Esophagus muscularis mucosa (tissue), 3 donors: ENCODE measurements at regions not wholly inside any gene's neighbourhood (a gene's known extent, or its start where the extent isn't known, plus 50 kb on each side); places are given as distances from the start of the nearest gene placed in this dataset.

Source experiments
- CTCF ChIP-seq, 3 experiments: fragments of 200-600 bp in 2 of 3; fragments of 450-650 bp in 1 of 3; sonication (generic) in 2 of 3; IDR thresholded peaks; one replicate each; pipeline ENCODE4 v1.5.1; 2017 to 2019; ENCODE audit warnings: antibody characterized with exemption in 3 of 3, mild to moderate bottlenecking in 2 of 3, moderate library complexity in 1 of 3
- POLR2A ChIP-seq: fragments of 450-650 bp; IDR thresholded peaks from one replicate; pipeline ENCODE4 v1.6.1; 2017; ENCODE audit warnings: antibody characterized with exemption, moderate library complexity, mild to moderate bottlenecking, low read depth
- POLR2AphosphoS5 ChIP-seq, 2 donors: sonication (generic); formaldehyde crosslinking; IDR thresholded peaks; one replicate each; pipeline ENCODE4 v1.6.1; 2017; ENCODE audit warnings: antibody characterized with exemption in 2 of 2

- TF ChIP-seq POLR2AphosphoS5 (IDR thresholded peaks at IDR 0.05), result no peak
- TF ChIP-seq CTCF (IDR thresholded peaks at IDR 0.05), result no peak
- no peak for TF ChIP-seq POLR2A
Measured at GRCh38 chr12:4147031-4147481, 126.5 kb upstream of the CCND2 start.
